HG02571 (cell line): ENCODE measurements at regions not wholly inside any gene's neighbourhood (a gene's known extent, or its start where the extent isn't known, plus 50 kb on each side); places are given as distances from the start of the nearest gene placed in this dataset.
A peak's percentile ranks its signal among the peaks of the same experiment; 100 is the strongest.

Experiments used
- ATAC-seq: cut with Tn5 transposase; IDR thresholded peaks from one replicate; pipeline ENCODE4 v1.9.1; 2021; ENCODE audit warnings: mild to moderate bottlenecking, moderate library complexity; ENCODE audit not compliant: unreplicated experiment

DNA sequence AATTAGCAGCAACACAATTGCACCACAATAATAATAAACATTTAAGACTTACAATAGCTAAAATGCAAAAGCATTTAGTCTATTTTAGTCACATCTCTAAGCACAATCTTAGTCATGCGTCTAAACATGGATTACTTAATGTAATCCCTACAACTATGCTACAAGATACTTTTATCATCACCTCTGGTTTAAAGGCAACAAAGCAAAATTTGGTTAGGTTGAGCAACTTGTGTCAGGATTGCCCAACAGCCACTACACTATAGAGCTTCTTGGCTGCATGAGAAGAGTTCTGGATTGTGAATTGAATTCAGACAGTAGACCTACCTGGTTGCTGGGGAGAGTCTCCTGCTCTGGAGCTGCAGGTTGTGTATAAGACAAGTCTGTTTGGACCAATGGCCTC, 146.5 kb upstream of the PUDP start:
- no peak for ATAC-seq

DNA sequence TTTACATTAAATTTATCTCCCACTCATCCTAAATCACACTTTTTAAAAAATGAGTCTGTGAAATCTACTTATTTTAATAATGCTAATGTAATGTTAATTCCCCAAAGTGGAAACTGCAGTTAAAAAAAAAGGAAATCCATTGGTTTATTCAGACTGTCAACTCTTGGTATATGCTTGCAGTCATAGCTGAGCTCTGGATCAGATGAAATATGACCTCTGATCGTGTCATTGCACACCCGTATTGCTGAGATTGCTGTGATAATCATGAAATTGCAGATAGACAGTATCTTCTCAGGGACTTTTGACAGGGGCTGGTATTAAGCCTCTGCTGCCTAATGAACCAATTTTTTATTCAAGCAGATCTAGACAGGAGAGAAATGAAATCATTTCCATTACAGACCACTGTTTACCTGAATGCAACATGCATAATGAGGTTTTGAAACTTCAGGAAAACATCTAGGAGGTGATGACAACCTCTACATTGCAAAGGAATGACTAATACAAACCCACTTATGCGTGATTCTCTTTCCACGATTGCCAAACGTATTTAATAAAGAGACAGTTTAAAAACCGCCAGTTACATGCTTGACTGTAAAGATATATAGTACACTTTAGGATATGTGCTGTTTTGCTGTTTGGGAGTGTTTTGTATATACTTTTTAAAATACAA, 138.3 kb upstream of the PUDP start:
- ATAC-seq: no peak

DNA sequence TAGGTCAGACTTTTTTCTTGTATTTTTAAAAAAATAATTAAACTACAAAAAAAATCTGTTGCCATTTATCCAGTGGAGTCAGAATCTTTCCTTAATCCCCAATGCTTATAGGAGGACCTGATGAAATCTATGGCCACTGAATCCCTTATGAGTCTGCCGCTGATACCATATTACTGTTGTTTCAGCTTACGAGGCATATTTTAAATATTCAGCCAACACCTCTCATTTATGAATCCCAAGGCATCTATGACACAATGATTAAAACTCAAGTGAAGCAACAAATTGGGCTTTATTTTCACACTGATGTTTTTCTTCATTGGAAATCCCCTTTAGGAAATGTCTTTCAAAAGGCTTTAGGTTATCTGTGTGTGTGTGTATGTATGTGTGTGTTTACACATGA, 137.8 kb upstream of the PUDP start:
- no peak for ATAC-seq

DNA sequence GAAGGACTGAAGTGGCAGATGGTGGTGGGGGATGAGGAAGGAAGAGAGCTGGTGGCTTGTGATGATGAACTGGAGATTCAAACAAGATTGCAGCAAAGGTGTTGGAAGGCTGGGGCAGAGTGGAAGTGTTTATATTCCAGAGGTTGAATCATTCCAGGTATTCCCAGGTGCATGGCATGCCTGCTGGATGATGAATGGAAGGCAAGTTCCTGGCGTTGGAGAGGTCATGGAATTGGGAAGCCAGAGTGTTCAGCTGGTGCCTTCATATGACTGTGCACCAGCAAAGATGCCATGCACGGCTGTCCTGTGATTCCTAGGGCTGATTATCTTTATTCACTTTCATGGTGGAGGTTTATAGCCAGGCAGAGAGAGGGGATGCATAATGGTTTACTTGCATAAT, 135.8 kb upstream of the PUDP start:
- ATAC-seq: no peak

DNA sequence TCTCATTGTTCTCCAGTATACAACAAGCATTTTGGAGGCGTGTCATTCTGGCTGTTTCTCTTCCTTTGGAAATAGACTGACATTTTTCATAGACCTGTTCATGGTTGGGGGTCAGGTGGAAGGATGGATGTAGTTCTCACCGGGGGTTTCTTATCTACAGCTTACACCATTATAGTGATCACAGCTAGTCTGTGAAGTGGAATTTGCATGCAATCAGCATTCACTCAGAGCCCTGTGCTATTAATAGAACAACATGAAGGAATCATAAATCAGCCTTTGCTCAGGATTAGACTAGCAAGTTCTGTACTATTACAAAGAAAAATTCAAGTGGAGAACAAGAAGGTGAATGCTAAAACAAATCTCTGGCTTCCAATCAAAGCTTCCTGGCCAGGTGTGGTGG, 132.6 kb upstream of the PUDP start:
- ATAC-seq: no peak

DNA sequence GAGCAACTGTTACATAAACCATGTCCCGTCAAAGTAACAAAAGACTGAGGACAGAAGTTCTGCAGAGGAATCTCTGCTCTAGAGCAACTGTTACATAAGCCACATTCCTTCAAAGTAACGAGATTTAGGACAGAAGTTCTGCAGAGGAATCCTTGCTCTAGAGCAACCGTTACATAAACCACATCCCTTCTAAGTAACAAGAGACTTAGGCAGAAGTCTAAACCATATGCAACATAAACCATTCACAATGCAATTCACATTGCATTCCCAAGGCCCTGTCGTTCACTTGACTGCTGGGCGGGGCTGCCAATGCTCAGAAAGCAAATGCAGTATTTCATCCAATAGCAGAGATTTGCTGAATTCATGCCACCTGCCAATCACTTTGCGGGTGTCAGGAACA, 124.4 kb upstream of the PUDP start:
- ATAC-seq: no peak

DNA sequence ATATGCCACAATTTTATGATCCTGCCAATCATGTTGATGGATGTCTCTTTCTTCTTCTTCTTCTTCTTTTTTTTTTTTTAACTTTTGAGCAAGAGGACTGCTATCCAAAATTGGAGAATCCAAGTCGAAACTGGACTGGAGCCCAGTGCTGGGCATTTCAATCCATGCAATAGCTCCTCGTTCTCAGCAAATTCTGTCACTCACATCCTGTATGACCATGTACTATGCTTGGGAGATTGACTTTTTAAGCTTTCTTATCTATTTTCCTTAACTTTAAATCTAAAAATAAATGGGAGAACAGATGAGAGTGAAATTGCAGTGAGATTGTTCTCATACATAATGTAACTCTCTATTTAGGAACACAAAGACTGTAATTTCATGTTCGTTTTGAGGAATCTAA, 123.0 kb upstream of the PUDP start:
- no peak for ATAC-seq

DNA sequence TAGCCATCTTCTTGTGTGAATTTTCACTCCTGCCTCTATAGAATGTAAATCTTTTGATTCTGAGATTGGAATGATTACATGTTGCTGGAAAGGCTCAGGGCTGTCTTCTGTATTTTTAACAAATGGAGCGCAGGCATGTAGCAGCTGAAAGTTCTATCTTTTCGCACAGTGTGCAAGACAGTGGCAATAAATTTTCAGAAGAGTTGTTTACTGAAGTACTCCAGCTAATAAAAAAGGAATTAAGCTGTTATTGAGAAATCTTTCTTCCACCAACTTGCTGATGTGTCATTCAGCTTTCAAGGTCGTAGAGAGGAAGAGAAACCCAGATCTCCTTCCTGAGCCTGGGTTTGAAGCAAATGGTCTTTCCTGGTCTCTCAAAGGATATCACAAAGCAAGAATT, 122.0 kb upstream of the PUDP start:
- ATAC-seq: no peak

DNA sequence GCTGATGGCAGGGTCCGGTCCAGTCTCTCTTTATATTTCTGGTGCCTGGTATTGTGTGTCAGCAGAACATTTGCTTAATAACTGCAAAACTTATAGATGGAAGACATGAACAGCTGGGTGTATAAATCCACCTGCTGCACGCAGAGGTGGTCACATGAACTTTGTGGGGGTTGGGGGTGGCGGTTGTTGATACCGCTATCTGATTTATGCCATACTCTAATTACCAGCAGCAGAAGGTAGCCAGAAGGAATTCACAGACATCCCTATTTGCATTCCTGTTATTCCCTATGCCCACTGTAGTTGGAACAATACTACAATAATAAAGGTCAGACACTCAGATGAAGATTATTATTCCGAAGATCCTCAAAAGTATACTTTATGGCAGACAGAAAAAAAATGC, 121.6 kb upstream of the PUDP start:
- no peak for ATAC-seq

DNA sequence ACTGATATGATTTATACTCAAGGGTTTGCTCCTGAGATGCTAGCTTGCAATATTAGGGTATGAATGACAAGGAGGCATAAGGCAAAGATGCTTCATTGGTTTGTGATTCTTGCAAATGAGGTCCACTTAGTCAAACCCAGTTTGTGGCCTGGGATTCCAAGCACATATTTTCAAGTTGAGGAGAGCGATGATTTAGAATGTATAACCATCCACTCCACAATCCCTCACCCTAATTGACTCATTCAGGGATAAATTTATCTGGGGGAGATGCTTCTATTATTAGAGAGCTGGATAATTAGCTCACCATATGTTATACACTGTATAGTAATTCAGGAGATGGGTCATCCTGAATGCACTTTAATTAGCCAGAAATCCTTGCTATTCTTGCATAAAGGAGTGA, 118.3 kb upstream of the PUDP start:
- no peak for ATAC-seq

DNA sequence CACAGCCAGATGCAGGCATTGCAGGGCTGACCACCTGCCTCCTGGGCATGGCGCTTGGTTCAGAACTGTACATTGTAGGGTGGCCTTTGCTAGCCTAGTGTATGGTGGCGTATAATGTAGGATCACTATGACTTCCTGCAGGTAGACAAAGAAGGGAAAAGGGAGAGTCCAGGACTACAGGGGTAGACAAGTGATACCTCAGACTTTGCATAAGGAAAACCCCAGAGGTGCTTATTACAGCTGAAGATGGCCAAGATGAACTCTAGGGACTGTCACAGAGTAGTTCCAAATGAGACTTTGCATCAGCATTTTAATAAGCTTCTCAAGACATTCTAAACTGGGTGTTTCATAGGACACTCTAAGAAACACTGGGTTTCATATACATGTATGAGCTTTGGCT, 116.4 kb upstream of the PUDP start:
- peak; percentile 75 for ATAC-seq

DNA sequence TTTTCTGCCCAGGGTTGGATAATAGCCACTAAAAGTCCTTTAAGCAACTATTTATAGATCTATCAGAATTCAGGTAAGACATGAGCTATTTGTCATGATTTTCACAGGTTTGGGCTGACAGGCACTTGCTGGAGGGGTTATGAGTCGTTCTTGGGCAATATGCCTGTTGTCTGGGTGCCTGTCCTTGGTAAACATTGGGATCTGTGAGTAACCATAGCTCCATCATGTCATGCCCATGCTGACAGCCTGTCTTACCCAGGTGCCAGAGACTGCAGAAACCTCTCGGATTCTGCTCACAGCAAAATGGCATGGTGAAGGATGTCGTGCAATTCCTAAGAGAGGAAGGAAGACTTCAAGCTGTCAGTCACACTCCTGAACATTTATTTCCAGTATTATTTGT, 116.0 kb upstream of the PUDP start:
- no peak for ATAC-seq

DNA sequence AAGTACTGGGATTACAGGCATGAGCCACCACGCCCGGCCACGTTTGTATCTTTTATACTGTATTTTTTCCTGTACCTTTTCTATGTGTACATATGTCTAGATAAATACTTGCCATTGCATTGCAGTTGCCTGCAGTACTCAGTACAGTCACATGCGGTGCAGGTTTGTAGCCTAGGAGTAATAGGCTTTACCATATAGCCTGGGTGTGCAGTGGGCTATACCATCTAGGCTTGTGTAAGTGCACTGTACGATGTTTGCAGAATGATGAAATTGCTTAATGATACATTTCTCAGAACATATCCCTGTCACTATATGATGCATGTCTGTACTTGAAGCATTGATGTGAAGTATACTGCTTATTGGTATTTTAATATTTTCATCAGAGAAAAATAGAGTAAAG, 115.4 kb upstream of the PUDP start:
- ATAC-seq: no peak

DNA sequence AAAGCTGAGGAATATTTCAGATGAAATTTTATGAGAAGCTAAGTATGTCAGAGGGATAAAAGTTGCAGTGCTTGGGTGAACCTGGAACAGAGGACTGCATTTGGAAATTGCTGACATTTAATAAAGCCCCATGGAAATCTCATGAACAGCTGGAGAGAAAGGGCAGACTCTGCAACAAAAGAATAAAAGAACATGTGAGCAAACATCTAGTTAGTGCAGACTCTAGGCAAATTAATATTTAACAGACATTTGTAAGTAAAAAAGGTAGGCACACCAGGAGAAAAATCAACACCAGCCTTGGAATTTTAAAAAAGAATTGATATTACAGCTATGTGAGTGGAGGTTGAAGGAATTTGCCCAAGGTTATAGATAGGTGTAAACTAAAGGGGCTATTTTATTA, 114.6 kb upstream of the PUDP start:
- no peak for ATAC-seq

DNA sequence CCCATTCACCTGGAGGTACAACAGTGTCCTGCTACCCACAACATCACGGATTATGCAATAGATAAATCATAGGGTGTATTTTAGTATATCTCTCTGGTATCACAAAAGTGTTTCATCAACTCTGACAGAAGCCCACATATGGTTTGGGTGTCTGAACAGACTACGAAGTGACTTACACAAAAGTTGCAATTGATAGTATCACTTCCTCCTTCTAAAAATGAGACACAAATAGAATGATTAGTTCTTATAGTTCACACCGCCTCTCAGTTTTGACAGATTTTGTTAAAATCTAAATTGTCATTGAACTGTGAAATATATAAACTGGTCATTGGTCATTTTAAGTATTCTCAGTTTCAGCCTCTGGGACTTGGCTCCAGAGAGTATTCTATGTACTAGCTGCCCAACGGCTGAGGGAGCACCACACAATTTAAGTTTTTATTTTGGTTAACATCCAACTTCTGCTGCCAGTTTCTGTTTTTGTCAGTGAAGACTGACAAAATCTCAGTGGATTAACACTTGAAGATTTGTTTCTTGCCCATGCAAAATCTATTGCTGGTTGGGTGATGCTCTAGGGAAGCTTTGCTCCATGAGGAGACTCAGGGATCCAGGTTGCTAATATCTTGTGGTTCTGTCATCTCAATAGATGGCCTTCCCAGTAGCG, 113.8 kb upstream of the PUDP start:
- peak; percentile 77 for ATAC-seq

DNA sequence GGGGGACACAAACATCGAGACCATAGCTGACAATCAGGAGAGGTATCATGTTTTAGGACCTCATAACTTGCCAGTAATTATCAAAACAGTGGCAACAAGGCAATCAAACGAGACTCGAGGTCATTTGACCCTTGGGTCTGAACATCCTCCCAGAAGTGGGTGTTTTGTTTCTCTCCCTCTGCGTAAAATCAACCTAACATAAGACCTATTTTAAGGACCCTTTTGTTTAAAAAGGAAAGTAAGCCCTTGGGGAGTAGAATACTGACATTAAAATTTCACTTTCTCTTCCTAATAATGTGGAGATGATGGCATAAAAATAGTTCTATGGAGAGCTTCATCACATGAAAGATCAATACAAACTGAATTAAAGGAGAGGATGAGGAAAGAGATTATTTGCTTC, 106.2 kb upstream of the PUDP start:
- ATAC-seq: no peak

DNA sequence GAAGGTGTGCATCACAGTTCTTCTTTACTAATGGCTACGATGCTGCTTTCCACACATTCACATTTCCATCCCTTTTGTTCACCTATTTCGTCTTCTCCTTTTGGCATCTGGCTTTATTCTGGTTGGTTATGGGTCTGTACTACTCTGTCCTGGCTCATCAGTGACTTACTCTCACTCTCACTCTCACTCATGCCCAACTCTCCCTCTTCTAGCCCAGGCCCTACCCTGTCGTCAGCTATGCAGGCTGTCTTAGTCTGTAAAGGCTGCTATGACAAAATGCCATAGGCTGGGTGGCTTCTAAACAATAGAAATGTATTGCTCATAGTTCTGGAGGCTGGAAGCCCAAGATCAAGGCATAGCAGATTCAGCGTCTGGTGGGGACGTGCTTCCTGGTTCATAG, 105.6 kb upstream of the PUDP start:
- ATAC-seq: no peak

DNA sequence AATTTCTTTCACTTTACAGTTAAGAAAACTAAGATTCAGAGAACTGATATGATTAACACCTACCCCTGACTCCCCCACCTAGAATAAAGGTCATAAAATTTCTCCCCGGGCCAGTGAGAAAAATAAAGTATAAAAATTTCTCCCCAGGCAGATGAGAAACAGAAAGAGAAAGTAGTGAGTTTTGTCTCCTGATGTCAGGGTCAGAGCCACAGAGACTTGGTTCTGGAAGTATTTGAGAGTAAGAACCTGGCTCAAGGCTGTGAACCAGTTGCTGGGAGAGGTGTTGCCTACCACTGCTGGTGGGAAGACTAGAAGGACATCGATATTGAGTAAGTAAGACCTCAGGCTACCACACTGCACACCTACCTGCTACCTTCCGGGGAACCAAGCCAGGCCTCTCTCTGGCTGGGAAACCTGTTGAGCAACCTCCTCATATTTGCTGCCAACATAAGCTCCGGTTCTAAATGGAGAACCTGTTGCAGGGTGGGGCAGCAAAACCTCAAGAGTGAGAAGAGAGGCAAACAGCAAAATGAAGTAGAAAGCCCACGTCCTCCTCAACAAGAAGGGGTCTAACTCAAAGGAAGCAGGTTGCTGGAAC, 104.2 kb upstream of the PUDP start:
- ATAC-seq: no peak

DNA sequence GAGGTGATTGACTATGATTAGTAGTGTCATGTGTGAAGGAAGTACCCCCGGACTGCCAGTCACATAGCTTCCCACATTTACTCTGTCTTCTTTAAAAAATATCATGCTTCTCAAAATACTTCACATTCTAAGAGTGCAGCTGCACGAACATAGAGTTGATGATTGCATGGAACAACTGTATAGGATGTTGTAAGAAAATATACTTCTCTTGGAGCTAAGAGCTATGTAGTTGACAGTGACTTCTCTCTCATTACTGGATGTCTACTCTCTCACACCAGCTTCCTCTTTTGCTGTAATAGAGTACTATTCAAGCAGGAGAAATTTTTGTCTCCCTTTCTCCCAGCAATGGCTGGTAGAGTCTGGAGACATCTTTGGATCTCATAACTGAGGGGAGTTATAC, 99.4 kb upstream of the PUDP start:
- no peak for ATAC-seq

DNA sequence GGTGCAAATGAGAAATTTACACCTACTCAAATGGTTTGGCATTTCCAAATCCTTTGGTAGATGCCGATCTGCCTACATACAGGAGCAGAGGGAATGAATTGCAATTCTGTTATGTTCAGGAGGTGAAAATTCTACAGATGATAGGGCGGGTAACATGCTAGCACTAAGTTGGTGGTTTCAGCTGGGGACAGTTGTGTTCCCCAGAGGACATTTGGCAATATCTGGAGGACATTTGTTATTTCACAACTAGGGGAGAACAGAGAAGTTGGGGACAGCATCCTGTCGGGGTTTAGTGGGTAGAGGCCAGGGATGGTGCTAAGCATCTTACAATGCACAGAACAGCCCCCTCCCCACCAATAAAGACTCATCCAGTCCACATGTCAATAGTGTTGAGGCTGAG, 96.5 kb upstream of the PUDP start:
- ATAC-seq: no peak

DNA sequence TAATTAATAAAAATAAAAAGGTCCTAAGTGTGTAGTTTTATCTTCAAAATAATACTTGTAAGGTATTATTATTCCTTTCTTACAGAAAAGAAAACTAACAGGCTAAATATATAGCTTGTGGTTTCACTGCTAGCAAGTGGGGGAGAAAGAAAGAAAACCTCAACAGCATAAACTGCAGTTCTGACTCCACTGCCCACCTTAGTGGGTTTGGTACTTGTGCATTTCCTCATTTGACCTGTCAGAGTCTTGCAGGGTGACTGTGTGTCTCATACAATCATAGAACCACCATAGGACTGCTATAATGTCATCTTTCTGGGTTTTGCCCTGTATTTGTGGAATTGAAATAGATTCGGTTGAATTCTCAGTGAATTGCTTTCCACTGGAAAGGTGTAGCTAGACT, 94.7 kb upstream of the PUDP start:
- ATAC-seq: peak; percentile 96

DNA sequence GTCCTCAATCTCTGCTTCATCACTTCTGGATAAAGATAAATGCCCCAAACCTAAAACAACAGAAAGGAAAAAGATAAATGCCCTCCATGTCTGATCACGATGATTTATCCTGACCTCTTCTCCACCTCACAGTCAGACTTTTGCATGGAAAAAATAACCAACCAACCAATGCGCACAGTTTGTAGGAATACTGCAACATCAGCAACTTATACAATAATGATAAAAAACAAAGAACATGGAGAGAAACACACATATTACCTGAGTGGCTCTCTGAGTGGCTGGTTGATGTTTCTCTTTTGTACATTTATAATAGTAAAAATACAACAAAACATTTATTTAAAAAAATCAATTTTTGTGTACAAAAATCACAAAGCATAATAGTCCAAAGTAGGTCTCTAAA, 93.0 kb upstream of the PUDP start:
- no peak for ATAC-seq

DNA sequence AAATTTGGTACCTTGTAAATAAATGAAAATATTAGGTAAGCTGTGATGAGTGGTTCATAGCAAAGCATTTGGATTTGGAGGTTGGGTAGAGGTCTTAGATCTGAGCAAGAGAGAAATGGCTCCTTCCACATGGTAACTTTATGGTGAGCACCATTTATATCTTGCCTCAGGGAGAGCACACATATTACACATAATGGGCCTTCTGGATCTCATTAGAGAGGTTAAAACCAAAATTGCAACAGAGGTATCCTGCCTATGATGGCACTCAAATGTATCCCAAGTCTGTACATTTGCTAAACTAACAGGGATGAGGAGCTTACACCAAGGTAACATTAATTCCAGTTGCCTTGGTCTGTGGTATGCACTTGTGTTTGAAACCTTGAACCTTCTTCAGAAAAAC, 87.1 kb upstream of the PUDP start:
- no peak for ATAC-seq
